Hematopoietic multipotent progenitor cell treated with erythropoietin and hydrocortisone succinate and interleukin-3 and kit ligand, for 6 days (in vitro differentiated cells): ENCODE measurements at regions not wholly inside any gene's neighbourhood (a gene's known extent, or its start where the extent isn't known, plus 50 kb on each side); places are given as distances from the start of the nearest gene placed in this dataset.

Experiments used
- DNase-seq: peaks from one replicate; pipeline ENCODE4 v3.0.0-alpha.2; 2015

DNA sequence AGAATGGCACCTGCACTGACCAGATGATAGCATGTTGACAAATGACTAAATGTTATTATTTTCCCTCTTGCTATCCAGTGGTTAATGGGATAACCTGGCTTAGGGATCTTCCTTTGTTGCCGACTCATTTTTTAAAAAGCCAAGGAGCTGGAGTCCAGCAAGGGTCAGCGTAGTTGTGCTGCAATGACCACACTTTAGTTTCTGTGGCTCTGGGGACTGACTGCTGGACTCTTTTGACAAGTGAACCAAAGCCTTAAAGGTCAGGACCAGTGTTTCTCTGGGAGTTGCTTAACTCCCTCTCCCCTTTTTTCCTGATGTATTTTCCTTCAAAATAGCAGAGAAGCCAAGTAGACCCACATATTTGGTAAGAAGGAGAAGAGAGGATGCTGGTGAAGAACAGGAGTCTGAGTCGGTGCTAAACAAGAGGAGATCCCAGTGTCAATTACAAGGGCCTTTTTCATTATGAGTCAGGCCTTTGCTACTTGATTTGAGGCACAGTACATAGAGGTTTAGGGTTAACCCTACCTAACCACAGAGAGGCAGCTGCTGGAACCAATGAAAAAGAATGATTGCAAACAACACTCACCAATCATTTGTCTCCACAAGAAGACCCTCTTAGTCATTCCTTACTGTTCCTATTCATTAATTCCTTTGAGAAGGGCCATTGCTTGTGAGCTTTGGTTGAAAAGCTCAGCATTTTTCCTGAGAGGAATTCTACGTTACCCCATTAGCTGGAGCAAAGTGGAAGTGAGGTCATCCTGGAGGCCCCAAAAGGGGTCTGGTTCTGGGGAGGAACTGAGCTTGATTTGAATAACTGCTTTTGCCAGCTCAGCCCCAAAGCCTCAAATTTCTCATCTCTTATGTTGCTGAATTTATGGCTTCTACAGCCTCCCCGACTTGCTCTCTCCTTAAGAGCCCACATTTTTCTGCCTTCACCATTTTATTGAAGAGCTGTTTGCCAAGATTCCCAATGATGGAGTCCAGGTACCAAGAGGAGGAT, 137.6 kb upstream of the HNMT start:
- no peak for DNase-seq

GRCh38 chr2:137828624-137829023, 135.6 kb upstream of the HNMT start:
- no peak for DNase-seq

DNA sequence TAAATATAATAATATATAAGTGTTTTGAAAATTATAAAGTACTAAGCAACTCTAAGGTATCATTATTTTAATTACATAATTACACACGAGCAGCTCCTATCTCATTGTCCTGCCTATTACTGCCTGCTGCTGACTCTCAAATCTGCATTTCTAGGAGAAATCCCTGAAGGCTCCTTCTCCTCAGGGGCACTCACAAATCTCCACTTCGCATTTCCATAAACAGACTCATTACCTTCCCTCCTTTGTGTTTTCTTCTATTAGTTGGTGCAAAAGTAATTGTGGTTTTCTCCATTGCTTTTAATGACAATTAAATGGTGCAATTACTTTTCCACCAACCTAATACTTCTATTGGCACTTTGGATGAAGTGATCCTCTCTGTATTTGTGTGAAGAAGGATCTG, 135.0 kb upstream of the HNMT start:
- no peak for DNase-seq

DNA sequence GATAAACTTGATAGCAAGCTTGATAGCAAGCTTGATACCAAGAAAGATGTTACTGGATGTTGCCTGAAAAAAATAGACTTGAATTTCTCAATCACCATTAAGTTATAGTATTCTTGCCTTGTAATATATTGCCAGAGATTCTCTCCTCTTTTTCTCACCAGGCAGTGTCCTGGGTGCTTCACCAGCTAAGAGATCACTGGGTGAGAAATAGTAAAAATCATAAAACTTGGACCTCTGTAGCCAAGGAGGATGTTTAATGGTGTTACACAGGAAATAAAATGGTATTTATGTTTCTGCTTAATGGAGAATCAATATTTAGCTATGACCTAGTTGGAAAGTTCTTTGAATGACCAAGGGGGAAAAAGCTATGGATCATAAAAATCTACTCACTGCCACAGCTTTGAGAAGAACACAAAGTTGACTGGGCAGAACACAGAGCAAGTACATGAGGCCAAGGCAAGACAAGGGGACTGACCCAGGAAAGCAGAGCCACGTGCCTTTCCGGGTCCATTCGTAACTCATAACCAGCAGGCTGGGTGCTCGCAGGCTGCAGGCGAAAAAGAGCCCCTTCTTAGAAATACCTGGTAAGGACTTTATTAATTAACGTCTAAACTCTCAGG, 129.4 kb upstream of the HNMT start:
- DNase-seq = no peak

GRCh38 chr2:137836671-137837070, 127.6 kb upstream of the HNMT start:
- no peak for DNase-seq

DNA sequence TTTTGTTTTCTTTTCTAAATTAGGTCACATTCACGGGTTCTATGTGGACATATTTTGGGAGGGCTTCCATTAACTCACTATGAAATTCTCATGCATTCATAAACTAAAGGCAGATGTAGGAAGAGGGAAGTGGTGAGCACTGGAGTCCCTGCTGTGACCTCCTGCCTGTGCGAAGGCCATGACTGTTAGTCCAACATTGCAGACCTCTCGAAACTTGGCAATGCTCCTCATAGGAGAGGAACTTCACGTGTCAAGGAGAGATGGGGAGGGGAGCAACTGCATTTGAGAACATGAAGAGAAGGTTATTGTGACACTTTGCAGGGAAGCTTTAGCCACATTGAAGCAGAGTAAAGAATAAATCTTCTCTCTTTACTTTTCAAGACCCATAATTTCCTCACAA, 126.4 kb upstream of the HNMT start:
- DNase-seq = no peak

DNA sequence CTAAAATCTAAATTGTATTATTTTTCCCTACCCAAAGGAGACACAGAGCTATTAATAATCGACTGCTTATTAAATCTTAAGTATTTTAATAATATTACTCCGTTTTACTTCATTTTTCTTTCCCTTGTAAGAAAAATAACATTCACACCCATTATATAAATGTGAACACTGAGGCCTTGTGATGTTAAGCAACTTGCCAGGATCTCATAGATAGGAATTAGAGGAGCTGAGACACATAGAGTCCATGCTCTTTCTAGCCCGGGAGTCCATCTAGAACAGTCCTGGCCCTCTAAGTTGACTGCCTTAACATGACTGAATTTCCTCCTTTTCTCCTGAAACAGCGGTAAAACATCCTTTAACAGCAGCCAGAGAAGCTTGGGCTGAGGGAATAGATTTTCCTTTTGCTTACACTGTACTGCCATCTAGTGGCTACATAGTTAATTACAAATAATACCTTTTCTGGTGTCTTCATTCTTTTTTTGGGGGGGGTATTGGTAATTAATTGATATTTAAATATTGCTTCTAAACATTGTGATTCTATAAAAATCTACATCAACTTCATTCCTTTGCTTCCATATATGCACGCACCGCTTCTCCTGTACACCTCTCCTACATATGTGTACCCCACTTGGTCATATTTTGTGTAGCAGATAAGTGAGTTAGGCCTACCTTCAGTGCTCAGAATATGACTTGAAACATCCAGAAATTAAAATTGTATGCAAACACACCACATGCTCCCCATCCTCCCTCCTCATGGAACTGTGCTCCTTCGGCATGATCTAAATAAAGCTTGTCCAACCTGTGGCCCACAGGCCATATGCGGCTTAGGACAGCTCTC, 125.8 kb upstream of the HNMT start:
- peak; percentile 67 for DNase-seq

GRCh38 chr2:137842430-137842829, 121.8 kb upstream of the HNMT start:
- no peak for DNase-seq

DNA sequence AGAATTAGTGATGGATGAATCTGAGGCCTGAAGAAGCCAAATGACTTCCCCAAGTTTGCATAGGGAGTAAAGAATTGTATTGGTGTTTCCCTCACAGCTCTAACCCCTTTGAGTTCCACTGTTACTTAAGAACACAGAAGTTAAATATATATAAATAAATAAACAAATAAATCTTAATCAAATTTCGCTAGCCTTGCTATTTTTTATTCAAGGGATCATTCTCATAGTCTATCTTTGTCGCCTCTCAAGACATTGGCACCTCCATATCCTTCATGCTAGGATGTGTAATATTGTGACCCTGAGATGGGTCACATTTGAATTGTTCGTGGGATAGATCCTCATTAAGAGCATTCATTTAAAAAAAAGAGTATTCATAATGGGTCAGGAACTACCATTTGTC, 121.3 kb upstream of the HNMT start:
- no peak for DNase-seq

- no peak for DNase-seq
Measured at GRCh38 chr2:137845422-137845821, 118.9 kb upstream of the HNMT start.

DNA sequence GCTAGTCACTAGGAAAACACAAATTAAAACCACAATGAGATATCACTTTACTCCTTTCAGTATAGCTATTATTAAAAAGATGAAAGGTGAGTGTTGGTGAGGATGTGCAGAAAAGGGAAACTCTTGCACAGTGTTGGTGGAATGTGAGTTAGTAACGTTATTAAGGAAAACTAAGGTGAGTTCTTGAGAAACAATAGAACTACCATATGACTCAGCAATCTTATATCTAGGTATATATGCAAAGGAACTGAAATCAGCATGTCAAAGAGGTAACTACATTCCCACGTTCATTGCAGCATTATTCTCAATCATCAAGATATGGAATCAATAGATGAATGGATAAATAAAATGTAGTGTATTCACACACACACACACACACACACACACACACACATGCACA, 117.3 kb upstream of the HNMT start:
- no peak for DNase-seq

- DNase-seq = no peak
Measured at GRCh38 chr2:137847443-137847842, 116.8 kb upstream of the HNMT start.

DNA sequence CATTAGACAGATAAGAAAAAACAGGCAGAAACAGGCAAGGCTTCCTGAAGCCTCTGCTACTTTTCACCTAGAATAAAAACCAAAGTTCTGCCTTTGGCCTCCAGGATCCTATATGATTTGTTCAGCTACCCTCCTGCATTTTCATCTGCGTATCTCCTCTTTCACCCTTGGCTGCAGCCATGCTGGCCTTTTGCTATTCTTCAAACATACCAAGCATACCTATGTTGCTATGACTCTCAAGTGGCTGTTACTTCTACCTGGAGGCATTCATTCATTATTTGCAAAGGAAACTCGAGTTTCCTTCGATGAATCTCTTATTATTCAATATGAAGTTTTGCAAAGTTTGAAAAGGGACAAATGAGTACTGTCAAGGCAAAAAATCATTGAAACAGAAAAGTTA, 106.4 kb upstream of the HNMT start:
- DNase-seq = no peak

DNA sequence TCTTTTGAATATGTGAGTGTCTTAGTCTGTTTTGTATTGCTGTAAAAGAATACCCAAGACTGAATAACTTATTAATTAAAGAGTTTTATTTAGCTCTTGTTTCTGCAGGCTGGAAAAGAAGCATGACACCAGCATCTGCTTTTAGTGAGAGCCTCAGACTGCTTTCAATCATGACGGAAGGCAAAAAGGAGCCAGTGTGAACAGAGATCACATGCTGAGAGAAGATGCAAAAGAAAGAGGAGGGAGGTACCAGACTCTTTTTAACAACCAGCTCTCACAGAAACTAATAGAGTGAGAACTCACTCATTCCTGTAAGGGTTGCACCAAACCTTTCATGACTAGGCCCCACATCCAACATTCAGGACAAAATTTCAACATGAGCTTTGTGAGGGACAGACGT, 101.6 kb upstream of the HNMT start:
- DNase-seq = no peak

GRCh38 chr2:137865954-137866540, 98.2 kb upstream of the HNMT start:
- peak; percentile 73 for DNase-seq

DNA sequence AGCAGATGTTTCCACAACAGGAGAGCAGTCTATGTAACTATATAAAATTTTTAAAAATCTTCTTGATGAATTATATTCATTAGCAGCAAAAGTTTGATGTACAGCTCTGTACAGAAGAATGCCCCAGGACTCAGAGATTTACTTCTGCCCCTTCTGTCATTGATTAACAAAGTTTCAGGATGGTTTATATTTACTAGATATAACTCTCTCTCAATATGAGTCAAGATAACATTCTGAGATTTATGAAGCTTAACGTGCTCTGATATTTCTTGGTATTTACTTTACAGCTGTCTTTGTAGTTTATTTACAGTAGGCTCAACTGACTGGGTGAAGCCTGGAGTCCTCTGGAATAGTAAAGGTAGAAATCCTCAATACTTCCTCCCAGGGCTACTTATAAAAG, 93.6 kb upstream of the HNMT start:
- no peak for DNase-seq

DNA sequence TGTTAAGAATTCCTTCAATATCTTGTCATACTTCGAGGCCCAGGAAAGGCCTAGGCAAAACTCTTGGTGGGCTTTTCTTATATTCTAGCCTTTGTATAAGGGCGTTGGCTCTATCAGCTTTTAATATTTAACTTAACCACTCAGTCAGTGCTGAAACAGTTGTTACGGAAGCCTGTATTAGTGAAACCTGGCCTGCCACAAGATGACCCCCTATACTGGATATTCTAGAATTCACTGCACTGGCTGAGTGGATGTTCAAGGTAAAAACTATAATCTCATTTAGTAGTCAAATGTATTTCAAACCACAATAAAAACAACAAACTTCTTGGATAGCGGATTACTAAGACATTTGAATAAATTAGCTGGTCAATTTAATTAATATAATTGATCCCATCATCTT, 91.7 kb upstream of the HNMT start:
- DNase-seq = no peak

GRCh38 chr2:137873536-137874244, 90.6 kb upstream of the HNMT start:
- peak; percentile 47 for DNase-seq

- DNase-seq = no peak
Measured at GRCh38 chr2:137879121-137879520, 85.2 kb upstream of the HNMT start.

DNA sequence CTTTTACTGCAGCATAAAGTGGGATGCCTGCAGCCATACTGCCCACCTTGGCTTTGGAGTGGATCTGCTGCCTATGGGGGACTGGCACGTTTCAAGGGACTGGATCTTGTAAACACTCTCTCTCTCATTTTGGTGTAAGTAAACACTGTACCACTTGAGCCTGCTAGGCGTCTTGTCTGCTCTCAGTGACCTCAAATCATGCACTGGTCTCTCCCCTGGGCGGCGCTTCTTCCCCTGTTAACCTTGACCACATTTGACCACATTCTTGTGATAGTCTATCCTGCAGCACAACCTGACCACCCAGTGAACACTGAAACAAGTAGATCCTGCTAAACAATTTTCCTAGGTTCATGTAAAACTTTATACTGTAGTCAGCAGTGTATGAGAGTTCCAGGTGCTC, 82.6 kb upstream of the HNMT start:
- DNase-seq = no peak

DNA sequence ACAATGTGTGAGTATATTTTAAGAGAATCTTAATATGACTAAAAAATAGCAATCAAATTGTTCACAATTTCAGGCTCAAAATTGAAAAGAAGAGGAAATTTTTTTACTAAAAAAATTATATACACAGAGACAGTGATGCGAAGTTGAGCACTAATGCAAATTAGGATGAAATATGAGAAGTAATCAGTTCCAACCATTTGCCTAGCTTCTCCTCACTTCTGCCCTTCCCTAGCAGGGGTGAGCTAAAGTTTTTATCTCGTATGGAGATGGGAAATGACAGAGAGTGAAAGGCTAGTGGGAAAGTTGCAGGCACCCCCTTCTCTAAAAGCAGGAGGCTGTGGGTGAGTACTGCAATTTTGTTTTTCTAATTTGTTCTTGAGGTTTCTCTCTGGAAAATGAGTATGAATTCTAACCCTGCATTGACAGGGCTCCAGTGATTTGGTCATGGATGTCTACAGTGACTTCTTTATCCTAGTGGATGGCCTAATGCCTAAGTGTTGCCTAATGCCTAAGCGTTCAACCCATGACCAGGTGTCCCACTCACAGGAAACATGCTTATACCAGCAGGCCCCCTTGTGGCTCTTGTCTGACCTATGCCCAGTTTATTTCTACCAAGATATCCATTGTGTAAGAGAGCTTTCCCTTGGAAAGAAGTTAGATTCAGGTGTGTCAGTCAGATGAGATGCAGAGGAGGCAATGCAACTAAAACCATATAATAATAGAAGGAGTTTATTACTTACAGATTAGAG, 78.0 kb upstream of the HNMT start:
- peak; percentile 28 for DNase-seq

GRCh38 chr2:137888845-137889244, 75.4 kb upstream of the HNMT start:
- DNase-seq = peak; percentile 16
